Body of pancreas (tissue), 4 donors: ENCODE measurements at regions not wholly inside any gene's neighbourhood (a gene's known extent, or its start where the extent isn't known, plus 50 kb on each side); places are given as distances from the start of the nearest gene placed in this dataset.

Source experiments
- ATAC-seq: fragments of 150-250 bp; one replicate; pipeline ENCODE4 v1.9.1; 2016
- DNase-seq, 4 donors: peaks; one replicate each; pipeline ENCODE4 v3.0.0-alpha.2; 2019
- H3K27ac ChIP-seq, 4 donors: fragments of 200-600 bp; sonication (generic); 1 replicate in 3 of 4; 2 replicates in 1 of 4; pipeline versions ENCODE4 v1.5.1 to v1.6.1; 2016 to 2019; ENCODE audit warnings: mild to moderate bottlenecking in 1 of 4, mixed read lengths in 1 of 4, moderate library complexity in 1 of 4
- H3K27me3 ChIP-seq, 2 donors: fragments of 200-600 bp; sonication (generic); one replicate each; pipeline ENCODE4 v1.6.0; 2016; ENCODE audit warnings: mild to moderate bottlenecking in 1 of 2
- H3K36me3 ChIP-seq, 2 donors: fragments of 200-600 bp; sonication (generic); replicated peaks in 1 of 2; 2 replicates each; pipeline ENCODE4 v1.5.1; 2016; ENCODE audit warnings: low read depth in 2 of 2; ENCODE audit not compliant: insufficient read depth in 1 of 2
- H3K4me1 ChIP-seq: fragments of 200-600 bp; sonication (generic); one replicate; pipeline ENCODE4 v1.6.0; 2016
- H3K4me3 ChIP-seq, 2 donors: fragments of 200-600 bp; sonication (generic); 1 replicate in 1 of 2; 2 replicates in 1 of 2; pipeline ENCODE4 v1.5.1; 2016 to 2019
- H3K9me3 ChIP-seq, 3 donors: fragments of 200-600 bp; sonication (generic); 1 replicate in 2 of 3; 2 replicates in 1 of 3; pipeline ENCODE4 v1.5.1; 2016
- CTCF ChIP-seq, 7 experiments: fragments of 450-650 bp in 4 of 7; fragments of 200-600 bp in 3 of 7; sonication (generic) in 3 of 7; IDR thresholded peaks; one replicate each; pipeline ENCODE4 v1.5.1; 2016 to 2019; ENCODE audit warnings: antibody characterized with exemption in 7 of 7
- POLR2A ChIP-seq, 3 donors: fragments of 450-650 bp; IDR thresholded peaks; one replicate each; pipeline ENCODE4 v1.6.1; 2016; ENCODE audit warnings: antibody characterized with exemption in 3 of 3, mild to moderate bottlenecking in 2 of 3
- WGBS, 2 donors: methylation state at CpG; one replicate each; pipeline ENCODE4 v1.1.5; 2017; 5-methylcytosine and 5-hydroxymethylcytosine counted together
- intact Hi-C: fragments of 100-400 bp; cut with DNase I; formaldehyde crosslinking; loops from one replicate; pipeline ENCODE4 v1.15.1; 2023

- H3K36me3 ChIP-seq, result no peaks in the 10 kb centered on the region
- ATAC-seq (no peak), DNase-seq (no peak)
- H3K4me1 ChIP-seq, result no peaks in the 10 kb centered on the region
- H3K9me3 ChIP-seq, result peaks cover 0 to 6% (median 0%) of the 10 kb centered on the region in 3 donors
- H3K27ac ChIP-seq, result no peak overlapping the region
- 49 to 57% methylated on average over 2 of the region's 2 CpGs for WGBS, 2 donors
- no peak overlapping the region for H3K4me3 ChIP-seq
- no peaks in the 10 kb centered on the region for H3K27me3 ChIP-seq
- no peak for TF ChIP-seq CTCF (IDR thresholded peaks at IDR 0.05)
- TF ChIP-seq POLR2A (IDR thresholded peaks at IDR 0.05), result no peak
- intact Hi-C loops, result no loop called here
Measured at GRCh38 chr14:42572032-42572431, 965.4 kb downstream of the LRFN5 start.

GRCh38 chr14:42569227-42569626, 962.6 kb downstream of the LRFN5 start:
- TF ChIP-seq CTCF (IDR thresholded peaks at IDR 0.05), result no peak
- TF ChIP-seq POLR2A (IDR thresholded peaks at IDR 0.05), result no peak
- H3K4me3 ChIP-seq, result no peak overlapping the region
- 34 to 47% methylated on average over 3 of the region's 3 CpGs for WGBS, 2 donors
- DNase-seq, result no peak
- no peaks in the 10 kb centered on the region for H3K4me1 ChIP-seq
- no peaks in the 10 kb centered on the region for H3K36me3 ChIP-seq
- ATAC-seq, result no peak
- peaks cover 0 to 6% (median 0%) of the 10 kb centered on the region in 3 donors for H3K9me3 ChIP-seq
- intact Hi-C loops, result no loop called here
- H3K27ac ChIP-seq, result no peak overlapping the region
- no peaks in the 10 kb centered on the region for H3K27me3 ChIP-seq

- no peaks in the 10 kb centered on the region for H3K27me3 ChIP-seq
- no peak for TF ChIP-seq POLR2A (IDR thresholded peaks at IDR 0.05)
- TF ChIP-seq CTCF (IDR thresholded peaks at IDR 0.05), result no peak
- ATAC-seq (no peak), DNase-seq (no peak)
- no peaks in the 10 kb centered on the region for H3K36me3 ChIP-seq
- H3K27ac ChIP-seq, result no peak overlapping the region
- no peak overlapping the region for H3K4me3 ChIP-seq
- no peaks in the 10 kb centered on the region for H3K9me3 ChIP-seq
- H3K4me1 ChIP-seq, result no peaks in the 10 kb centered on the region
- intact Hi-C loops, result no loop called here
Measured at GRCh38 chr14:42565556-42565955, 958.9 kb downstream of the LRFN5 start.

GRCh38 chr14:42563313-42563712, 956.6 kb downstream of the LRFN5 start:
- Histone ChIP-seq H3K4me1 (no peaks in the 10 kb centered on the region), H3K4me3 (no peak overlapping the region), H3K27ac (no peak overlapping the region), H3K36me3 (no peaks in the 10 kb centered on the region), H3K27me3 (no peaks in the 10 kb centered on the region), H3K9me3 (no peaks in the 10 kb centered on the region)
- ATAC-seq, result no peak
- intact Hi-C loops, result no loop called here
- DNase-seq, result no peak
- TF ChIP-seq POLR2A (IDR thresholded peaks at IDR 0.05), result no peak
- TF ChIP-seq CTCF (IDR thresholded peaks at IDR 0.05), result no peak

GRCh38 chr14:42556551-42556950, 949.9 kb downstream of the LRFN5 start:
- Histone ChIP-seq H3K36me3 (no peaks in the 10 kb centered on the region), H3K27ac (no peak overlapping the region), H3K4me3 (no peak overlapping the region), H3K4me1 (no peaks in the 10 kb centered on the region), H3K9me3 (no peaks in the 10 kb centered on the region), H3K27me3 (no peaks in the 10 kb centered on the region)
- ATAC-seq, result no peak
- intact Hi-C loops, result no loop called here
- WGBS, 2 donors, result 41 to 43% methylated on average over 2 of the region's 2 CpGs
- TF ChIP-seq CTCF (IDR thresholded peaks at IDR 0.05) (no peak), POLR2A (IDR thresholded peaks at IDR 0.05) (no peak)
- no peak for DNase-seq
